ENCODE measurements at regions not wholly inside any gene's neighbourhood (a gene's known extent, or its start where the extent isn't known, plus 50 kb on each side); places are given as distances from the start of the nearest gene placed in this dataset.

GRCh38 chr12:91565246-91565645 is 382.6 kb upstream of the DCN start:
- no peak for TF ChIP-seq CTCF (conservative IDR thresholded peaks at IDR 0.05; ENCODE audit: low read depth)
- ChIA-PET POLR2A (ENCODE audit: low non-redundant PET) (no interaction called here), CTCF (no interaction called here)
- no peak for DNase-seq (ENCODE audit: low spot score)
- no peak overlapping the region for H3K27ac ChIP-seq

GRCh38 chr12:91563011-91563765 is 380.6 kb upstream of the DCN start:
- H3K27ac ChIP-seq: no peak overlapping the region
- no peak for DNase-seq (ENCODE audit: low spot score)
- TF ChIP-seq CTCF (conservative IDR thresholded peaks at IDR 0.05; ENCODE audit: low read depth): no peak
- ChIA-PET POLR2A (ENCODE audit: low non-redundant PET) (no interaction called here), CTCF (interaction anchor here (0.7 to 0.9 kb wide), 2 partner anchors 71 to 181 kb away, joined by 3 to 4 read pairs; no protein-coding TSS in a partner anchor)

- H3K27ac ChIP-seq: no peak overlapping the region
- DNase-seq (ENCODE audit: low spot score): no peak
- ChIA-PET POLR2A (ENCODE audit: low non-redundant PET) (no interaction called here), CTCF (interaction anchor here (0.7 kb wide), 2 partner anchors 15 to 533 kb away, joined by 3 read pairs; no protein-coding TSS in a partner anchor)
- TF ChIP-seq CTCF (conservative IDR thresholded peaks at IDR 0.05; ENCODE audit: low read depth): no peak
Measured at GRCh38 chr12:91562476-91562875, 379.9 kb upstream of the DCN start.

GRCh38 chr12:91561958-91562325 is 379.3 kb upstream of the DCN start:
- ChIA-PET POLR2A (ENCODE audit: low non-redundant PET) (no interaction called here), CTCF (interaction anchor here (0.7 kb wide), 2 partner anchors 16 to 534 kb away, joined by 3 read pairs; no protein-coding TSS in a partner anchor)
- DNase-seq (ENCODE audit: low spot score): no peak
- no peak overlapping the region for H3K27ac ChIP-seq
- no peak for TF ChIP-seq CTCF (conservative IDR thresholded peaks at IDR 0.05; ENCODE audit: low read depth)

GRCh38 chr12:91561301-91561957 is 378.8 kb upstream of the DCN start:
- H3K27ac ChIP-seq: no peak overlapping the region
- no peak for TF ChIP-seq CTCF (conservative IDR thresholded peaks at IDR 0.05; ENCODE audit: low read depth)
- POLR2A ChIA-PET (ENCODE audit: low non-redundant PET): no interaction called here
- CTCF ChIA-PET: interaction anchor here (0.7 kb wide), 1 partner anchor 534 kb away, joined by 3 read pairs; no protein-coding TSS in a partner anchor
- DNase-seq (ENCODE audit: low spot score): no peak

GRCh38 chr12:91556909-91557308 is 374.3 kb upstream of the DCN start:
- DNase-seq (ENCODE audit: low spot score): no peak
- H3K27ac ChIP-seq: no peak overlapping the region
- CTCF ChIA-PET: no interaction called here
- TF ChIP-seq CTCF (conservative IDR thresholded peaks at IDR 0.05; ENCODE audit: low read depth): no peak
- POLR2A ChIA-PET (ENCODE audit: low non-redundant PET): no interaction called here

Measured in RWPE1 (cell line).